B cell (primary cell): ENCODE measurements at regions not wholly inside any gene's neighbourhood (a gene's known extent, or its start where the extent isn't known, plus 50 kb on each side); places are given as distances from the start of the nearest gene placed in this dataset.

Experiments
- EZH2 ChIP-seq: IDR thresholded peaks from 2 replicates; pipeline ENCODE4 v1.6.1; 2012; ENCODE audit warnings: borderline replicate concordance, low read depth, mild to moderate bottlenecking, moderate library complexity, low read length; ENCODE audit not compliant: insufficient read depth, poor library complexity, severe bottlenecking
- TF ChIP-seq, protein P1 (sequence below): fragments of 200-600 bp; IDR thresholded peaks from one replicate; pipeline ENCODE4 v1.8.0; 2022; ENCODE audit warnings: antibody characterized with exemption, mild to moderate bottlenecking

- TF ChIP-seq, protein P1, sequence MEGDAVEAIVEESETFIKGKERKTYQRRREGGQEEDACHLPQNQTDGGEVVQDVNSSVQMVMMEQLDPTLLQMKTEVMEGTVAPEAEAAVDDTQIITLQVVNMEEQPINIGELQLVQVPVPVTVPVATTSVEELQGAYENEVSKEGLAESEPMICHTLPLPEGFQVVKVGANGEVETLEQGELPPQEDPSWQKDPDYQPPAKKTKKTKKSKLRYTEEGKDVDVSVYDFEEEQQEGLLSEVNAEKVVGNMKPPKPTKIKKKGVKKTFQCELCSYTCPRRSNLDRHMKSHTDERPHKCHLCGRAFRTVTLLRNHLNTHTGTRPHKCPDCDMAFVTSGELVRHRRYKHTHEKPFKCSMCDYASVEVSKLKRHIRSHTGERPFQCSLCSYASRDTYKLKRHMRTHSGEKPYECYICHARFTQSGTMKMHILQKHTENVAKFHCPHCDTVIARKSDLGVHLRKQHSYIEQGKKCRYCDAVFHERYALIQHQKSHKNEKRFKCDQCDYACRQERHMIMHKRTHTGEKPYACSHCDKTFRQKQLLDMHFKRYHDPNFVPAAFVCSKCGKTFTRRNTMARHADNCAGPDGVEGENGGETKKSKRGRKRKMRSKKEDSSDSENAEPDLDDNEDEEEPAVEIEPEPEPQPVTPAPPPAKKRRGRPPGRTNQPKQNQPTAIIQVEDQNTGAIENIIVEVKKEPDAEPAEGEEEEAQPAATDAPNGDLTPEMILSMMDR, result no peak
- no peak for TF ChIP-seq EZH2
Observed at GRCh38 chr13:43953370-43953769, 73.7 kb downstream of the LACC1 start.
